Thymus (tissue), 11 donors: ENCODE measurements at regions not wholly inside any gene's neighbourhood (a gene's known extent, or its start where the extent isn't known, plus 50 kb on each side); places are given as distances from the start of the nearest gene placed in this dataset.

ENCODE experiments used
- DNase-seq, 9 donors: peaks; one replicate each; pipeline ENCODE4 v3.0.0-alpha.2; 2013; ENCODE audit warnings: low spot score in 9 of 9, low read depth in 6 of 9, missing footprints in 1 of 9
- H3K27ac ChIP-seq, 2 donors: one replicate each; pipeline ENCODE4 v1.5.1; 2013; ENCODE audit warnings: control low read depth in 1 of 2, low read depth in 1 of 2, low read length in 1 of 2, mild to moderate bottlenecking in 1 of 2, moderate library complexity in 1 of 2
- H3K27me3 ChIP-seq, 2 donors: one replicate each; pipeline ENCODE4 v1.5.1; 2013; ENCODE audit warnings: low read length in 1 of 2; ENCODE audit not compliant: control insufficient read depth in 2 of 2, insufficient read depth in 1 of 2
- H3K36me3 ChIP-seq, 2 donors: one replicate each; pipeline ENCODE4 v1.5.1; 2013; ENCODE audit warnings: low read length in 1 of 2, mild to moderate bottlenecking in 1 of 2, moderate library complexity in 1 of 2; ENCODE audit not compliant: control insufficient read depth in 2 of 2, insufficient read depth in 2 of 2
- H3K4me1 ChIP-seq, 2 donors: one replicate each; pipeline ENCODE4 v1.5.1; 2013; ENCODE audit warnings: low read length in 2 of 2; ENCODE audit not compliant: control insufficient read depth in 2 of 2, insufficient read depth in 2 of 2
- H3K4me3 ChIP-seq, 2 donors: one replicate each; pipeline ENCODE4 v1.5.1; 2013; ENCODE audit warnings: low read length in 2 of 2, control low read depth in 1 of 2, mild to moderate bottlenecking in 1 of 2
- H3K9me3 ChIP-seq, 2 donors: one replicate each; pipeline ENCODE4 v1.5.1; 2013; ENCODE audit warnings: low read length in 1 of 2, mild to moderate bottlenecking in 1 of 2; ENCODE audit not compliant: control insufficient read depth in 2 of 2, insufficient read depth in 1 of 2
- WGBS: extraction: QIAGEN DNeasy Blood & Tissue Kit; methylation state at CpG from one replicate; pipeline ENCODE4 v1.1.7; 2013; 5-methylcytosine and 5-hydroxymethylcytosine counted together
- donor health status: healthy.

DNA sequence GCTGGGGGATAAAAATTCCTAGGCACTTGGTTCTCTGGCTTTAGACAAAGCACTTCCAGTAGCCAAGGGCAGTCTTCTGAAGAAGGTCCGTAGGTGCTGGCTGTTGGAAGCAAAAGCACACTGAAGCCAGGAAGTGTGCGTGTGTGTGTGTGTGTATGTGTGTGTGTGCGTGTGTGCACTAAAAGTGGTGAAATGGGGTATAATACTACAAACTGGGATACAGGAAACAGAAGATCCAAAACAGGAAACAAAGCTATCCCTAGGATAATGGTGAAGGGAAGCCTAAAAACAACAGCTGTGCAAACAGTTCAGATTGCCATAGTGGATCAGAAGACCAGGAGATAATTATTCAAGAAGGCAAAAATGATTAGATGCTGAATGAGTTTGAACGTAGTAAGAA, 103.4 kb downstream of the IL20RB start:
- H3K27ac ChIP-seq: no peak overlapping the region
- H3K36me3 ChIP-seq: no peaks in the 10 kb centered on the region
- no peak for DNase-seq
- H3K27me3 ChIP-seq: no peaks in the 10 kb centered on the region
- H3K9me3 ChIP-seq: no peaks in the 10 kb centered on the region
- H3K4me1 ChIP-seq: no peaks in the 10 kb centered on the region
- no peak overlapping the region for H3K4me3 ChIP-seq
- WGBS: 82% methylated on average over 4 of the region's 4 CpGs

DNA sequence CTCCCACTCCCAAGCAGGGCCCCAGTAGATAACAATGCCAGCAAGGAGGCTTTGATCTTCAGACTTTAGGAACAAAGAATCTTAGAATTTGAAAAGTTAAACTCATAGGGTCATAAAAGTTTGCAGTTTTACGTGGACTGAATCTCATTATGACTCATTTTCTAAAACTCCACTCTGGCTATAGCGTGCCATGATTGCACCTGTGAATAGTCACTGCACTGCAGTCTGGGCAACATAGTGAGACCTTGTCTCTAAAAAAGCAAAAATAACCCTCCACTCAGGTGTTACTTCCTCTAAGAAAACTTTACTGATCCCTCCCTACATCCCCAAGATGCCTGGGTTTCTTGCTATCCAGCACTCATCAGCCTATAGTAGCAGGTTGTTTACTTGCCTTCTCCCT, 104.5 kb downstream of the IL20RB start:
- H3K4me1 ChIP-seq: no peaks in the 10 kb centered on the region
- H3K4me3 ChIP-seq: no peak overlapping the region
- H3K9me3 ChIP-seq: no peaks in the 10 kb centered on the region
- no peaks in the 10 kb centered on the region for H3K27me3 ChIP-seq
- no peak for DNase-seq
- H3K36me3 ChIP-seq: no peaks in the 10 kb centered on the region
- H3K27ac ChIP-seq: no peak overlapping the region
- WGBS: 71% methylated on average over 2 of the region's 2 CpGs

DNA sequence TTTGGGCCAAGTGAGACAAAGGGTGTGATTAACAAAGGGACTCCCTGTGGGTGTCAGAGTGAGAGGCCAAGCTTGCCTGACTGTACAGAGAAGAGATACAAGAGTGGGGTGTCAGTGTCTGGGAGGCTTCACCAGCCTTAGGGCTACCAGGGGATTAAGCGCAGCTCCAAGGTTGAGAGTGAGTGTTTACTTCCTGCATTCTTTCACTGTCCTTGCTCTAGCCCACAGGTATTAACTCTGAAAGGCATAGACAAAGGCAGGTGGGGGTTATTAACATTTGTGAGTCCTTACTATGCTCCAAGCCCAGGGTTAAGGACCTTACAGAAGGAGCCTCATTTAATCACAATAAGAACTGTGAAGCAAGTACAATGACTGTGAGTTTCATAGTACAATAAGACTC, 107.6 kb downstream of the IL20RB start:
- 100% methylated on average over 1 of the region's 1 CpG for WGBS

DNA sequence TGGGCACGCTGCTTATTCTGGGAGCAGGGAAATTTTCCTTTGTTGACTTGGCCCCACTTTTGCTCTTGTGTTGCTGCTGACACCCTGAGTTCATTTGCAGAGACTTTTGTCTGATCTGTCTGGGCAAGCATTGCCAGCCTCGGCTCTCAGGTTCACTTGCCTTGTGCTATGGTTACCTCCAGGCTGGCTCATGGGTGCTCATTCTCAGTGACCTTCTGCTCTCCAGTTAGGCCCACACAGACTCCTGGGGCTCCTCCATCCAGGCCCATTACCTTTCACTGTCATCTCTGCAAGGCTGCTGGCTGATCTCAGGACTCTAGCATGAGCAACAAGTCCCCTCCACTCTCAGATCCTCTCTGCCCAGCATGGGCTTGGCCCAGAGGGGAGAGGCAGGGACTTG, 108.3 kb downstream of the IL20RB start:
- no peaks in the 10 kb centered on the region for H3K9me3 ChIP-seq
- no peak overlapping the region for H3K27ac ChIP-seq
- no peaks in the 10 kb centered on the region for H3K4me1 ChIP-seq
- H3K27me3 ChIP-seq: no peaks in the 10 kb centered on the region
- no peak overlapping the region for H3K4me3 ChIP-seq
- WGBS: 95% methylated on average over 2 of the region's 2 CpGs
- DNase-seq: no peak
- H3K36me3 ChIP-seq: no peaks in the 10 kb centered on the region

More for the DNA sequence above, 107.6 kb downstream of the IL20RB start:
- Histone ChIP-seq H3K27ac (no peak overlapping the region), H3K4me3 (no peak overlapping the region), H3K9me3 (no peaks in the 10 kb centered on the region), H3K4me1 (no peaks in the 10 kb centered on the region), H3K36me3 (no peaks in the 10 kb centered on the region), H3K27me3 (no peaks in the 10 kb centered on the region)
- no peak for DNase-seq

DNA sequence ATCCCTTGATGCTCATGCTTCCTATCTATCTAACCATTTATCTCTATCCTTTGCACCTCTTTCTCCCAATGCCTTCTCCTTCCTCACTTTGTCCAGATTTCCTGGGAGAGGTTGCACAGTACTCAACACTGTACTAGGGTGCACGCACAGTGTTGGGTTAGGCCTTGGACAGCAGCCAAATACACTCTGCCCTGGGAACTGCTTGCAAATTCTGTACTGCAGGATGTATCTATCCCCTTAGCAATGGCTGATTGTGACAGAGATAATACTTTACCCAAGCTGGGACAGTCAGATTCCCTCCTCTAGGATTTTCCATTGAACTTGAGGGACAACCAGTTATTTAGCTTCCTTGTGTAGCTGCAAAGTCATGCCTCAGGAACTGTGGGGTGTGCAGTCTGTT, 113.3 kb downstream of the IL20RB start:
- Histone ChIP-seq H3K27ac (no peak overlapping the region), H3K9me3 (no peaks in the 10 kb centered on the region), H3K4me1 (no peaks in the 10 kb centered on the region), H3K27me3 (peaks cover 0 to 3% of the 10 kb centered on the region in 2 donors), H3K4me3 (no peak overlapping the region), H3K36me3 (no peaks in the 10 kb centered on the region)
- no peak for DNase-seq
- 41% methylated on average over 1 of the region's 1 CpG for WGBS

DNA sequence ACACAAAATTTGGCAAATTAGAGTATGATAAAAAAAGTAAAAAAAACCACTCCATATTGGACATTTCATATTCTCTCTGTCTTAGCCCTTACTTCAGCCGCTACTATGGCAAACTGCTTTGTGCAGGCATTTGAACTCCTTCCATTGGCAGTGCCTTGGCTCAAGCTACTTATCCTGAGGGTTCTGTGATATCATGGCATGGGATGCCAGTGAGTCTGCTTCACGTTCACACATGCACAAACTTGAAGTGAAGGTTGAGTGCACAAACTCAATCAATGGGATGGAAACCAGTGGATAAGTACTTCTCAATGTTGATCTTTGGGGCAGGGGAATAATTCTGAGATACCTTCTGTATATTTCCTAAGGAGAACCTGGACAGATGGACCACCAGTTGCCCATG, 117.2 kb downstream of the IL20RB start:
- no peaks in the 10 kb centered on the region for H3K9me3 ChIP-seq
- H3K27me3 ChIP-seq: peaks cover 0 to 3% of the 10 kb centered on the region in 2 donors
- H3K36me3 ChIP-seq: no peaks in the 10 kb centered on the region
- DNase-seq: no peak
- no peaks in the 10 kb centered on the region for H3K4me1 ChIP-seq
- WGBS: 92% methylated on average over 2 of the region's 2 CpGs
- H3K4me3 ChIP-seq: no peak overlapping the region
- no peak overlapping the region for H3K27ac ChIP-seq

DNA sequence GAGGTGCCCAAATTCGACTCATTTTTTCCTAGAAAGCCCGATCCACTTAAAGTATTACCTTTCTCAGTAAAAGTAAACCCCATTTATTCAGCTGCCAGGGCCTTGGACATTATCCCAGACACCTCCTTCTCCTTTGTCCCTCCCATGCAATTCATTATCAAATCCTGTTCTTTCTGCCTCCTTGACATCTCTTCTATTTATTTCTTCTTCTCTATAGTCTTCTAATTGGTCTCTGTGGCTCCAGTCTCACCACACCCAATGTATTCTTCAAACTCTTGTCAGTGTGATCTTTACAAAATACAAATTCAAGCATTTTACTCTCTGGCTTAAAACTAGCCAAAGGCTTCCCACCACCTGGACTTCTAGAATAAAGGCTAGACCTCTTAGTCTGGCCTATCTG, 120.3 kb downstream of the IL20RB start:
- Histone ChIP-seq H3K4me3 (no peak overlapping the region), H3K4me1 (no peaks in the 10 kb centered on the region), H3K9me3 (no peaks in the 10 kb centered on the region), H3K27ac (no peak overlapping the region), H3K27me3 (peaks cover 0 to 3% of the 10 kb centered on the region in 2 donors), H3K36me3 (no peaks in the 10 kb centered on the region)
- 92% methylated on average over 2 of the region's 2 CpGs for WGBS
- no peak for DNase-seq

DNA sequence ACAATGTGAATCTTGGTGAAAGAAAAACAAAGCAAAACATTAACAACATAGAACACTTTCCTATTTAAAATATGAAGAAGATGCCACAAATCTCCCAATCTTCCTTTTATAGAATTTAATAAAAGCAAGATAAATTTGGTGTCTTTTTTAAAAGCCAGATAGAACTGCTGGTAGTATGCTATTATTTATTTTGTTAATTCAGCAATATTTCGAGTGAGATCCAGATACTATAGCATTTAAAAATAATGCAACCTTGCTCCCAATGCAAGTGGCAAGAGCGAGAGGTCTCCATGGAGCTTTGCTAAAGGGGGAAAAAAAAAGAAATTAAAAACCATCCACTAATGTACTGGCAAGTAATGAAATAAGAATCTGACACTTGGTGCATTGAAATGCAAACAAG, 121.8 kb downstream of the IL20RB start:
- H3K9me3 ChIP-seq: no peaks in the 10 kb centered on the region
- DNase-seq: no peak
- no peak overlapping the region for H3K4me3 ChIP-seq
- 98% methylated on average over 2 of the region's 2 CpGs for WGBS
- H3K36me3 ChIP-seq: no peaks in the 10 kb centered on the region
- H3K27me3 ChIP-seq: no peaks in the 10 kb centered on the region
- no peaks in the 10 kb centered on the region for H3K4me1 ChIP-seq
- H3K27ac ChIP-seq: no peak overlapping the region

DNA sequence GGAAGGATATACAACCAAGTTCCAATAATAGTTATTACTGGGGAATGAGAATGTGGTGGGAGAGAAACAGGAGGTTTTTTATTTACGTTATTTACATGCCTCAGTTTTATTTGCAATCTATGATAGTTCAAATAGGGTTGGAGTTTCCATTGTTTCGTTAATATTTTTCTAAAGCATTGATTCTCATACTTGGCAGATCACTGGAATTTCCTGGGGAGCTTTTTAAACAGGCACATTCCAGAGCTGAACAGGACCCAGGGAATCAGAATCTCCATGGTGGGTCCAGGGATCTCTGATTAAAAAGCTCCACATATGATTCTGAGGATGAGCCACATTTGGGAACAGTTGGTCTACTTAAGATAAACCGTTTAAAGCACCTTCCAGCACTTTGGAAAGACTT, 123.9 kb downstream of the IL20RB start:
- no peaks in the 10 kb centered on the region for H3K27me3 ChIP-seq
- no peaks in the 10 kb centered on the region for H3K4me1 ChIP-seq
- no peaks in the 10 kb centered on the region for H3K36me3 ChIP-seq
- H3K4me3 ChIP-seq: no peak overlapping the region
- WGBS: 85% methylated on average over 3 of the region's 3 CpGs
- no peak for DNase-seq
- H3K9me3 ChIP-seq: no peaks in the 10 kb centered on the region
- H3K27ac ChIP-seq: no peak overlapping the region

DNA sequence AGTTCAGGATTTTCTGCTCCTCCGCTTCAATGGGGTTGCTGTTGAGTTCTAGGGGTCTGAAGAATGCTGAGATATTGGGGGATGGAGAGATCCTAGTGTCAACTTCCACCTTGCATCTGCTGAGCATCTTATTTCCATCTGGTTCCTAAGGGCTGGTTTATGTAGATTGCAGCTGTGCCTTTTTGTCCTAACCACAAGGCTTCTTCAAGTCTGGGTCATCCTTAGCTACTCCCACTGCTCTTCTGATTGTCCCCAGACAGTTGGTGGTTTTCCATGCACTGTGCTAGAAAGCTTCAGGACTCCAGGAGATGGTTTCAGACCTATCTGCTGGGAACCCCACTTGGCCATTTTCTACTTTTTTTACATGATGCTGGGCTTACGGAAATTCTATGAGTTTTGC, 125.0 kb downstream of the IL20RB start:
- Histone ChIP-seq H3K27ac (no peak overlapping the region), H3K36me3 (no peaks in the 10 kb centered on the region), H3K27me3 (no peaks in the 10 kb centered on the region), H3K4me1 (no peaks in the 10 kb centered on the region), H3K9me3 (no peaks in the 10 kb centered on the region), H3K4me3 (no peak overlapping the region)
- WGBS: 97% methylated on average over 2 of the region's 2 CpGs
- DNase-seq: no peak
